Heart left ventricle (tissue), 16 donors: ENCODE measurements at regions not wholly inside any gene's neighbourhood (a gene's known extent, or its start where the extent isn't known, plus 50 kb on each side); places are given as distances from the start of the nearest gene placed in this dataset.

ENCODE experiments used
- ATAC-seq, 4 donors: fragments of 200-7000 bp; cut with Tn5 transposase; one replicate each; pipeline ENCODE4 v1.9.1; 2020 to 2022; ENCODE audit warnings: moderate library complexity in 4 of 4, mild to moderate bottlenecking in 3 of 4, moderate number of reproducible peaks in 1 of 4
- DNase-seq, 5 donors: peaks; one replicate each; pipeline ENCODE4 v3.0.0-alpha.2; 2020
- H3K27ac ChIP-seq, 12 donors: fragments of 200-600 bp; sonication (generic) in 4 of 12; one replicate each; pipeline versions ENCODE4 v1.5.0 to v1.8.0; 2016 to 2022; ENCODE audit warnings: mild to moderate bottlenecking in 2 of 12
- H3K27me3 ChIP-seq, 9 donors: fragments of 200-600 bp; sonication (generic) in 2 of 9; one replicate each; pipeline versions ENCODE4 v1.5.1 to v1.8.0; 2016 to 2022; ENCODE audit warnings: mild to moderate bottlenecking in 3 of 9
- H3K36me3 ChIP-seq, 9 donors: fragments of 200-600 bp; sonication (generic) in 2 of 9; one replicate each; pipeline versions ENCODE4 v1.5.0 to v1.8.0; 2018 to 2022; ENCODE audit warnings: mild to moderate bottlenecking in 2 of 9
- H3K4me1 ChIP-seq, 12 donors: fragments of 200-600 bp; sonication (generic) in 4 of 12; one replicate each; pipeline versions ENCODE4 v1.5.0 to v1.8.0; 2016 to 2022; ENCODE audit warnings: mild to moderate bottlenecking in 3 of 12
- H3K4me3 ChIP-seq, 12 donors: fragments of 200-600 bp; sonication (generic) in 4 of 12; one replicate each; pipeline versions ENCODE4 v1.5.0 to v1.8.0; 2017 to 2022; ENCODE audit warnings: mild to moderate bottlenecking in 9 of 12, moderate library complexity in 4 of 12
- H3K9me3 ChIP-seq, 12 donors: fragments of 200-600 bp; sonication (generic) in 4 of 12; one replicate each; pipeline versions ENCODE4 v1.5.0 to v1.8.0; 2016 to 2022; ENCODE audit warnings: mild to moderate bottlenecking in 1 of 12
- CTCF ChIP-seq, 12 donors: fragments of 200-600 bp; sonication (generic) in 4 of 12; IDR thresholded peaks; one replicate each; pipeline versions ENCODE4 v1.5.0 to v1.8.0; 2018 to 2022; ENCODE audit warnings: antibody characterized with exemption in 12 of 12, mild to moderate bottlenecking in 5 of 12
- POLR2A ChIP-seq, 2 donors: fragments of 450-650 bp; IDR thresholded peaks; one replicate each; pipeline ENCODE4 v1.6.1; 2017; ENCODE audit warnings: antibody characterized with exemption in 2 of 2, mild to moderate bottlenecking in 2 of 2, moderate library complexity in 2 of 2
- WGBS, 4 donors: extraction: QIAGEN DNeasy Blood & Tissue Kit in 2 of 4; methylation state at CpG; one replicate each; pipeline versions ENCODE4 v1.1.5 to v1.1.7; 2013 to 2018; 5-methylcytosine and 5-hydroxymethylcytosine counted together
- intact Hi-C, 10 donors: fragments of 100-400 bp; cut with DNase I; formaldehyde crosslinking; loops; one replicate each; pipeline versions ENCODE4 v1.11.1 to v1.14.2; 2022
- donor health status: ischemic (EF 13 %, LVEDD 7.1; RV severe dilation, severe dysfunction).
- donor health status: healthy with polysubstance abuse.
- donor health status: DM: no; HTN: yes; CAD: no.
- donor health status: DM: no; HTN: no; CAD: no.
- donor health status: ischemic (EF 25% LVEDD 6.9; RV normal size, moderate dysfunction).
- donor health status: ischemic (EF 25% LVEDD 5.7; RV mildly dilated, moderate dysfunction).
- donor health status: healthy.
- donor health status: DM: yes; HTN: yes; CAD: no.
- donor health status: ischemic (EF 35%, LVEDD 5.7; RV mildly dilated, moderate dysfunction).
- donor health status: nonischemic (EF 11% LVEDD 7.7; RV severe dilation, severe dysfunction).
- donor health status: DM: yes; HTN: yes; CAD: no.
- donor health status: PGD.
- donor health status: ischemic (EF 29% LVEDD 5.4; RV normal size, mild dysfunction).
- donor health status: nonischemic (EF 23%, LVEDD 6.1; RV moderate dilation, normal function).

- ATAC-seq = no peak
- Histone ChIP-seq H3K27me3 (no peaks in the 10 kb centered on the region), H3K4me1 (no peaks in the 10 kb centered on the region), H3K9me3 (peaks cover 0 to 52% (median 30%) of the 10 kb centered on the region in 12 donors), H3K36me3 (no peaks in the 10 kb centered on the region), H3K27ac (no peak overlapping the region), H3K4me3 (no peak overlapping the region)
- 54 to 87% (median 77%) methylated on average over 2 of the region's 2 CpGs for WGBS, 4 donors
- TF ChIP-seq CTCF (IDR thresholded peaks at IDR 0.05) (no peak), POLR2A (IDR thresholded peaks at IDR 0.05) (no peak)
- DNase-seq = no peak
- intact Hi-C loops = no loop called here
These were observed 58.7 kb downstream of the CYTL1 start for GRCh38 chr4:4960574-4960973.

GRCh38 chr4:4961936-4962335 lies 57.3 kb downstream of the CYTL1 start:
- Histone ChIP-seq H3K27ac (no peak overlapping the region), H3K27me3 (no peaks in the 10 kb centered on the region), H3K36me3 (no peaks in the 10 kb centered on the region), H3K9me3 (peaks cover 0 to 52% (median 30%) of the 10 kb centered on the region in 12 donors), H3K4me1 (no peaks in the 10 kb centered on the region), H3K4me3 (no peak overlapping the region)
- ATAC-seq (no peak), DNase-seq (no peak)
- 60 to 73% (median 67%) methylated on average over 1 of the region's 1 CpG for WGBS, 4 donors
- intact Hi-C loops = no loop called here
- no peak for TF ChIP-seq POLR2A (IDR thresholded peaks at IDR 0.05)

- Histone ChIP-seq H3K9me3 (peaks cover 0 to 52% (median 30%) of the 10 kb centered on the region in 12 donors), H3K36me3 (no peaks in the 10 kb centered on the region), H3K4me1 (no peaks in the 10 kb centered on the region), H3K27me3 (no peaks in the 10 kb centered on the region), H3K4me3 (no peak overlapping the region), H3K27ac (no peak overlapping the region)
- intact Hi-C loops = no loop called here
- whole genome bisulfite sequencing, 4 donors = 27 to 52% (median 44%) methylated on average over 1 of the region's 1 CpG
- no peak for DNase-seq
- no peak for TF ChIP-seq CTCF (IDR thresholded peaks at IDR 0.05)
- TF ChIP-seq POLR2A (IDR thresholded peaks at IDR 0.05) = no peak
- no peak for ATAC-seq
These were observed 56.3 kb downstream of the CYTL1 start for GRCh38 chr4:4962928-4963327.
